K562 (cell line): ENCODE measurements at regions not wholly inside any gene's neighbourhood (a gene's known extent, or its start where the extent isn't known, plus 50 kb on each side); places are given as distances from the start of the nearest gene placed in this dataset.

ENCODE experiments used
- ATAC-seq: fragments of 200-7000 bp; cut with Tn5 transposase; 3 replicates; pipeline ENCODE4 v1.9.1; 2020; ENCODE audit warnings: moderate library complexity
- BruUV-seq: library from RNA; stranded (reverse); fragments of 400-500 nt; replicated peaks from 2 replicates; lab custom pipeline; 2021; lab: Mats Ljungman, UMichigan
- CTCF ChIA-PET: fragments of 300-600 bp; formaldehyde crosslinking; extraction: SDS; loops from one replicate; lab custom pipeline; 2021; ENCODE audit warnings: low intra/inter-chr PET ratio; lab: Yijun Ruan, JAX
- POLR2A ChIA-PET: fragments of 300-600, 350-650 bp; sonication (Branson Sonifier 250); formaldehyde crosslinking; extraction: SDS; loops from one replicate; lab custom pipeline; 2021; ENCODE audit warnings: antibody characterized with exemption, inconsistent platforms; lab: Yijun Ruan, JAX
- DNase-seq, 4 experiments: peaks; one replicate each; pipeline versions ENCODE4 v3.0.0 to v3.0.0-alpha.2; 2011 to 2018; ENCODE audit warnings: low spot score in 3 of 4, mixed read lengths in 3 of 4; ENCODE audit errors: extremely low read depth in 1 of 4
- FAIRE-seq: peaks from 2 replicates; lab custom pipeline; 2011; peaks lifted over from hg19 to GRCh38; lab: Jason Lieb, UNC
- H2AFZ ChIP-seq: 2 replicates; pipeline ENCODE4 v1.6.0; 2011; ENCODE audit warnings: low read depth, low read length, control low read depth, inconsistent platforms
- H3K27ac ChIP-seq: fragments of 200-600 bp; 3 replicates; pipeline ENCODE4 v1.8.0; 2011; ENCODE audit warnings: low read depth, mild to moderate bottlenecking, control low read depth, inconsistent platforms, low read length, moderate library complexity, mixed read lengths; ENCODE audit errors: extremely low read depth
- H3K27me3 ChIP-seq, 2 experiments: fragments of 300-600 bp in 1 of 2; 2 replicates in 1 of 2; 3 replicates in 1 of 2; pipeline versions ENCODE4 v1.6.0 to v1.8.0; 2011; ENCODE audit warnings: inconsistent platforms in 2 of 2, low read length in 2 of 2, mild to moderate bottlenecking in 1 of 2, mixed read lengths in 1 of 2, moderate library complexity in 1 of 2; ENCODE audit not compliant: control insufficient read depth in 2 of 2, insufficient read depth in 2 of 2
- H3K36me3 ChIP-seq: fragments of 300-600 bp; 3 replicates; pipeline ENCODE4 v1.8.0; 2011; ENCODE audit warnings: mild to moderate bottlenecking, low read length, inconsistent platforms; ENCODE audit not compliant: control insufficient read depth, insufficient read depth
- H3K4me1 ChIP-seq, 2 experiments: fragments of 200-600 bp in 1 of 2; replicated peaks in 1 of 2; 2 replicates in 1 of 2; 3 replicates in 1 of 2; pipeline versions ENCODE4 v1.5.1 to v1.8.0; 2011; ENCODE audit warnings: inconsistent platforms in 2 of 2, low read length in 2 of 2, mild to moderate bottlenecking in 1 of 2, mixed read lengths in 1 of 2, moderate library complexity in 1 of 2; ENCODE audit not compliant: control insufficient read depth in 2 of 2, insufficient read depth in 2 of 2
- H3K4me2 ChIP-seq: 2 replicates; pipeline ENCODE4 v1.6.1; 2011; ENCODE audit warnings: low read length, control low read depth, inconsistent platforms, mixed read lengths; ENCODE audit not compliant: insufficient read depth
- H3K4me3 ChIP-seq: fragments of 200-600 bp; sonication (generic), shearing (Covaris generic); 2 replicates; pipeline ENCODE4 v1.5.1; 2016; ENCODE audit warnings: control low read depth, inconsistent platforms
- H3K79me2 ChIP-seq: fragments of 200-600 bp; 3 replicates; pipeline ENCODE4 v1.8.0; 2011; ENCODE audit warnings: low read length, inconsistent platforms; ENCODE audit not compliant: control insufficient read depth, insufficient read depth
- H3K9ac ChIP-seq, 2 experiments: 2 replicates each; pipeline versions ENCODE4 v1.6.0 to v1.6.1; 2011; ENCODE audit warnings: low read depth in 2 of 2, low read length in 2 of 2, control low read depth in 1 of 2, inconsistent platforms in 1 of 2, mild to moderate bottlenecking in 1 of 2, mixed read lengths in 1 of 2; ENCODE audit not compliant: insufficient read depth in 1 of 2
- H3K9me1 ChIP-seq: one replicate; pipeline ENCODE4 v1.6.0; 2011; ENCODE audit warnings: inconsistent platforms, mild to moderate bottlenecking, low read length, moderate library complexity; ENCODE audit not compliant: control insufficient read depth, insufficient read depth
- H3K9me3 ChIP-seq: replicated peaks from 2 replicates; pipeline ENCODE4 v1.5.1; 2011; ENCODE audit warnings: low read depth, low read length, inconsistent platforms; ENCODE audit not compliant: control insufficient read depth, insufficient read depth
- H4K20me1 ChIP-seq: replicated peaks from 2 replicates; pipeline ENCODE4 v1.6.1; 2011; ENCODE audit warnings: low read length, inconsistent platforms, mixed read lengths; ENCODE audit not compliant: control insufficient read depth, insufficient read depth
- CAMTA2 ChIP-seq: fragments of 250-450 bp; sonication (Bioruptor Pico); conservative IDR thresholded peaks from 2 replicates; pipeline ENCODE4 v1.5.1; 2022
- MAFF ChIP-seq: IDR thresholded peaks from 2 replicates; pipeline ENCODE4 v1.6.1; 2012; ENCODE audit warnings: low read length, improper control_type of control experiment
- PCBP2 ChIP-seq: fragments of 200-400 bp; formaldehyde crosslinking; IDR thresholded peaks from 2 replicates; pipeline ENCODE4 v1.6.1; 2018; ENCODE audit warnings: low read length, low read depth, mild to moderate bottlenecking, moderate library complexity; ENCODE audit not compliant: poor library complexity, severe bottlenecking
- ZNF3 ChIP-seq: fragments of 250-450 bp; sonication (Bioruptor Pico); IDR thresholded peaks from 2 replicates; pipeline ENCODE4 v1.5.0; 2021; ENCODE audit warnings: mild to moderate bottlenecking, moderate library complexity
- ZNF507 ChIP-seq: conservative IDR thresholded peaks from 2 replicates; pipeline ENCODE4 v1.6.1; 2017; ENCODE audit warnings: missing genetic modification characterization, missing compliant biosample characterization
- WGBS: fragments of 100-300 bp; shearing (Covaris generic); methylation state at CpG from one replicate; pipeline ENCODE4 v1.1.6; 2016; ENCODE audit warnings: low coverage, mixed read lengths; ENCODE audit not compliant: insufficient coverage; ENCODE audit errors: missing lambda C conversion rate; 5-methylcytosine and 5-hydroxymethylcytosine counted together
- in situ Hi-C: fragments of 300-500 bp; cut with MboI; formaldehyde crosslinking; loops from 4 replicates; pipeline ENCODE4 v1.15.0; 2018; ENCODE audit warnings: inconsistent platforms, mixed read lengths
- intact Hi-C: fragments of 100-400 bp; cut with micrococcal nuclease; formaldehyde crosslinking; loops from 2 replicates; pipeline ENCODE4 v1.14.2; 2022
- TF ChIP-seq, protein P1 (sequence below): sonication (generic); formaldehyde crosslinking; IDR thresholded peaks from 2 replicates; pipeline ENCODE4 v1.8.0; 2022; ENCODE audit warnings: mild to moderate bottlenecking, missing genetic modification reagents, borderline replicate concordance
- TF ChIP-seq, protein P2 (sequence below): sonication (generic); formaldehyde crosslinking; IDR thresholded peaks from 2 replicates; pipeline ENCODE4 v1.8.1; 2023; ENCODE audit warnings: missing genetic modification reagents, mild to moderate bottlenecking, borderline replicate concordance

DNA sequence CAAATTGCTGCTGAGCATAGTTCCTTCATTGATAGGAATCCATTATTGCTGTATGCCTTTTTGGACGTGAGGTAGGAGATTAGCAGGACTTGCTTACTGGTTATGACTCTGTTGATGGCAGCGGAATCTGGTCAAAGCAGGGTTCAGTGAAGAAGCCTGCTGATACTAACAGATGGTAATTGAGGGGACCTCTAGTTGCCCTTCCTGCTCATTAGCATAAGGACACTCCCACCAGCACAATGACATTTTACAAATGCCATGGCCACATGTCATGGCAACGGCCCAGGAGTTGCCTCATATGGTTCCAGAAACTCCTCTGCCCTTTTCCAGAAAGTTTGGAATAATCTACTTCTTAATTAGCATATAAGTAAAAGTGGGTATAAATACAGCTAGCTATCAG lies 417.5 kb downstream of the CDC14C start:
- H3K9me1 ChIP-seq = no peaks in the 10 kb centered on the region
- H3K36me3 ChIP-seq = no peaks in the 10 kb centered on the region
- TF ChIP-seq ZNF507 = no peak
- TF ChIP-seq, protein P1, sequence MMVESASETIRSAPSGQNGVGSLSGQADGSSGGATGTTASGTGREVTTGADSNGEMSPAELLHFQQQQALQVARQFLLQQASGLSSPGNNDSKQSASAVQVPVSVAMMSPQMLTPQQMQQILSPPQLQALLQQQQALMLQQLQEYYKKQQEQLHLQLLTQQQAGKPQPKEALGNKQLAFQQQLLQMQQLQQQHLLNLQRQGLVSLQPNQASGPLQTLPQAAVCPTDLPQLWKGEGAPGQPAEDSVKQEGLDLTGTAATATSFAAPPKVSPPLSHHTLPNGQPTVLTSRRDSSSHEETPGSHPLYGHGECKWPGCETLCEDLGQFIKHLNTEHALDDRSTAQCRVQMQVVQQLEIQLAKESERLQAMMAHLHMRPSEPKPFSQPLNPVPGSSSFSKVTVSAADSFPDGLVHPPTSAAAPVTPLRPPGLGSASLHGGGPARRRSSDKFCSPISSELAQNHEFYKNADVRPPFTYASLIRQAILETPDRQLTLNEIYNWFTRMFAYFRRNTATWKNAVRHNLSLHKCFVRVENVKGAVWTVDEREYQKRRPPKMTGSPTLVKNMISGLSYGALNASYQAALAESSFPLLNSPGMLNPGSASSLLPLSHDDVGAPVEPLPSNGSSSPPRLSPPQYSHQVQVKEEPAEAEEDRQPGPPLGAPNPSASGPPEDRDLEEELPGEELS = no peak
- TF ChIP-seq, protein P2, sequence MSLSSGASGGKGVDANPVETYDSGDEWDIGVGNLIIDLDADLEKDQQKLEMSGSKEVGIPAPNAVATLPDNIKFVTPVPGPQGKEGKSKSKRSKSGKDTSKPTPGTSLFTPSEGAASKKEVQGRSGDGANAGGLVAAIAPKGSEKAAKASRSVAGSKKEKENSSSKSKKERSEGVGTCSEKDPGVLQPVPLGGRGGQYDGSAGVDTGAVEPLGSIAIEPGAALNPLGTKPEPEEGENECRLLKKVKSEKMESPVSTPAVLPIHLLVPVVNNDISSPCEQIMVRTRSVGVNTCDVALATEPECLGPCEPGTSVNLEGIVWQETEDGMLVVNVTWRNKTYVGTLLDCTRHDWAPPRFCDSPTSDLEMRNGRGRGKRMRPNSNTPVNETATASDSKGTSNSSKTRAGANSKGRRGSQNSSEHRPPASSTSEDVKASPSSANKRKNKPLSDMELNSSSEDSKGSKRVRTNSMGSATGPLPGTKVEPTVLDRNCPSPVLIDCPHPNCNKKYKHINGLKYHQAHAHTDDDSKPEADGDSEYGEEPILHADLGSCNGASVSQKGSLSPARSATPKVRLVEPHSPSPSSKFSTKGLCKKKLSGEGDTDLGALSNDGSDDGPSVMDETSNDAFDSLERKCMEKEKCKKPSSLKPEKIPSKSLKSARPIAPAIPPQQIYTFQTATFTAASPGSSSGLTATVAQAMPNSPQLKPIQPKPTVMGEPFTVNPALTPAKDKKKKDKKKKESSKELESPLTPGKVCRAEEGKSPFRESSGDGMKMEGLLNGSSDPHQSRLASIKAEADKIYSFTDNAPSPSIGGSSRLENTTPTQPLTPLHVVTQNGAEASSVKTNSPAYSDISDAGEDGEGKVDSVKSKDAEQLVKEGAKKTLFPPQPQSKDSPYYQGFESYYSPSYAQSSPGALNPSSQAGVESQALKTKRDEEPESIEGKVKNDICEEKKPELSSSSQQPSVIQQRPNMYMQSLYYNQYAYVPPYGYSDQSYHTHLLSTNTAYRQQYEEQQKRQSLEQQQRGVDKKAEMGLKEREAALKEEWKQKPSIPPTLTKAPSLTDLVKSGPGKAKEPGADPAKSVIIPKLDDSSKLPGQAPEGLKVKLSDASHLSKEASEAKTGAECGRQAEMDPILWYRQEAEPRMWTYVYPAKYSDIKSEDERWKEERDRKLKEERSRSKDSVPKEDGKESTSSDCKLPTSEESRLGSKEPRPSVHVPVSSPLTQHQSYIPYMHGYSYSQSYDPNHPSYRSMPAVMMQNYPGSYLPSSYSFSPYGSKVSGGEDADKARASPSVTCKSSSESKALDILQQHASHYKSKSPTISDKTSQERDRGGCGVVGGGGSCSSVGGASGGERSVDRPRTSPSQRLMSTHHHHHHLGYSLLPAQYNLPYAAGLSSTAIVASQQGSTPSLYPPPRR = no peak
- no peak for TF ChIP-seq MAFF
- no peak for TF ChIP-seq PCBP2
- TF ChIP-seq ZNF3 (CRISPR knock-in tag) = no peak
- TF ChIP-seq CAMTA2 (CRISPR knock-in tag) = no peak
- FAIRE-seq (no peak), DNase-seq (no peak), ATAC-seq (no peak)
- H3K27me3 ChIP-seq = no peaks in the 10 kb centered on the region
- no peak overlapping the region for H3K4me2 ChIP-seq
- ChIA-PET CTCF (no interaction called here), POLR2A (no interaction called here)
- 0% methylated on average over 3 of the region's 3 CpGs for WGBS
- H2AFZ ChIP-seq = no peak overlapping the region
- H3K27ac ChIP-seq = no peak overlapping the region
- H4K20me1 ChIP-seq = no peaks in the 10 kb centered on the region
- H3K9ac ChIP-seq = no peak overlapping the region
- intact Hi-C loops = no loop called here
- H3K9me3 ChIP-seq = no peaks in the 10 kb centered on the region
- in situ Hi-C loops = no loop called here
- no TSS peak for BruUV-seq
- no peaks in the 10 kb centered on the region for H3K79me2 ChIP-seq
- H3K4me1 ChIP-seq = no peaks in the 10 kb centered on the region
- no peak overlapping the region for H3K4me3 ChIP-seq
